Lung microvascular endothelial cell (primary cell): ENCODE measurements at regions not wholly inside any gene's neighbourhood (a gene's known extent, or its start where the extent isn't known, plus 50 kb on each side); places are given as distances from the start of the nearest gene placed in this dataset.
"Not testable (repeated sequence)": the region's sequence is repeated elsewhere in the genome, so short reads cannot be mapped to it uniquely, and the experiment has no call there.

Experiments used
- DNase-seq, 2 donors: peaks; one replicate each; pipeline versions ENCODE4 v3.0.0 to v3.0.0-alpha.2; 2010; ENCODE audit warnings: low read depth in 2 of 2

- DNase-seq = no peak
These were observed 115.2 kb downstream of the ZNF37A start for GRCh38 chr10:38209332-38209731.

GRCh38 chr10:38209748-38210147, 115.6 kb downstream of the ZNF37A start:
- not testable (repeated sequence) for DNase-seq

- DNase-seq = no peak
These were observed 118.3 kb downstream of the ZNF37A start for GRCh38 chr10:38212460-38212859.

- no peak for DNase-seq
These were observed 132.2 kb downstream of the ZNF37A start for GRCh38 chr10:38226385-38226784.

GRCh38 chr10:38228394-38228793, 134.3 kb downstream of the ZNF37A start:
- DNase-seq = no peak

- DNase-seq = not testable (repeated sequence)
These were observed 144.3 kb downstream of the ZNF37A start for GRCh38 chr10:38238479-38238878.

- DNase-seq = not testable (repeated sequence)
These were observed 148.0 kb downstream of the ZNF37A start for GRCh38 chr10:38242061-38242649.

GRCh38 chr10:38248113-38248512, 154.0 kb downstream of the ZNF37A start:
- DNase-seq = not testable (repeated sequence)

GRCh38 chr10:38252551-38252950, 158.4 kb downstream of the ZNF37A start:
- DNase-seq = not testable (repeated sequence)

GRCh38 chr10:38267555-38267954, 173.4 kb downstream of the ZNF37A start:
- DNase-seq = not testable (repeated sequence)

GRCh38 chr10:38271031-38271430, 176.9 kb downstream of the ZNF37A start:
- DNase-seq = not testable (repeated sequence)

GRCh38 chr10:38274879-38275278, 180.7 kb downstream of the ZNF37A start:
- not testable (repeated sequence) for DNase-seq

GRCh38 chr10:38292560-38292959, 198.4 kb downstream of the ZNF37A start:
- DNase-seq = not testable (repeated sequence)

- not testable (repeated sequence) for DNase-seq
These were observed 216.0 kb downstream of the ZNF37A start for GRCh38 chr10:38310111-38310510.

- DNase-seq = not testable (repeated sequence)
These were observed 221.1 kb downstream of the ZNF37A start for GRCh38 chr10:38315090-38315805.

- DNase-seq = not testable (repeated sequence)
These were observed 227.3 kb downstream of the ZNF37A start for GRCh38 chr10:38321393-38321792.

- DNase-seq = not testable (repeated sequence)
These were observed 236.2 kb downstream of the ZNF37A start for GRCh38 chr10:38330306-38330705.

GRCh38 chr10:38331106-38331505, 237.0 kb downstream of the ZNF37A start:
- DNase-seq = not testable (repeated sequence)

GRCh38 chr10:38333699-38334098, 239.6 kb downstream of the ZNF37A start:
- DNase-seq = not testable (repeated sequence)

GRCh38 chr10:38350645-38351044, 256.5 kb downstream of the ZNF37A start:
- not testable (repeated sequence) for DNase-seq

- not testable (repeated sequence) for DNase-seq
These were observed 260.3 kb downstream of the ZNF37A start for GRCh38 chr10:38354410-38354809.

GRCh38 chr10:38355911-38356526, 261.9 kb downstream of the ZNF37A start:
- peak; percentile 63 to 68 for DNase-seq

GRCh38 chr10:38356527-38356926, 262.4 kb downstream of the ZNF37A start:
- peak in 1 of 2 donors; percentile 4 for DNase-seq
